Memory B cell (primary cell): ENCODE measurements at regions not wholly inside any gene's neighbourhood (a gene's known extent, or its start where the extent isn't known, plus 50 kb on each side); places are given as distances from the start of the nearest gene placed in this dataset.

Source experiments
- ATAC-seq: fragments of 150-1000 bp; cut with Tn5 transposase; 2 replicates; pipeline ENCODE4 v1.10.0; 2021; ENCODE audit warnings: low read depth, mild to moderate bottlenecking, moderate library complexity
- DNase-seq, 2 donors: peaks; one replicate each; pipeline ENCODE4 v3.0.0; 2022; ENCODE audit warnings: low spot score in 2 of 2
- H3K27ac Mint-ChIP-seq: one replicate; pipeline ENCODE4 v1.8.0; 2022; ENCODE audit warnings: mild to moderate bottlenecking, moderate library complexity, mixed read lengths
- H3K27me3 Mint-ChIP-seq: one replicate; pipeline ENCODE4 v1.8.0; 2022; ENCODE audit warnings: mixed read lengths
- H3K36me3 Mint-ChIP-seq: one replicate; pipeline ENCODE4 v1.8.0; 2022; ENCODE audit warnings: mild to moderate bottlenecking, mixed read lengths
- H3K4me1 Mint-ChIP-seq: one replicate; pipeline ENCODE4 v1.8.0; 2022; ENCODE audit warnings: mixed read lengths
- H3K4me3 Mint-ChIP-seq: one replicate; pipeline ENCODE4 v1.8.0; 2022; ENCODE audit warnings: mild to moderate bottlenecking, moderate library complexity, mixed read lengths
- H3K9me3 Mint-ChIP-seq: one replicate; pipeline ENCODE4 v1.8.0; 2022; ENCODE audit warnings: mixed read lengths

- Mint-ChIP-seq H3K9me3 (peaks cover 13% of the 10 kb centered on the region), H3K4me1 (peaks cover 15% of the 10 kb centered on the region), H3K4me3 (no peak overlapping the region), H3K27me3 (peaks cover 4% of the 10 kb centered on the region), H3K36me3 (peaks cover 8% of the 10 kb centered on the region), H3K27ac (no peak overlapping the region)
- ATAC-seq (no peak), DNase-seq (no peak)
Observed at GRCh38 chr9:105854783-105855724, 160.7 kb downstream of the TMEM38B start.

GRCh38 chr9:105855987-105856386 is 161.6 kb downstream of the TMEM38B start:
- H3K9me3 Mint-ChIP-seq = peaks cover 13% of the 10 kb centered on the region
- DNase-seq (no peak), ATAC-seq (no peak)
- peaks cover 4% of the 10 kb centered on the region for H3K27me3 Mint-ChIP-seq
- H3K4me3 Mint-ChIP-seq = no peak overlapping the region
- no peak overlapping the region for H3K27ac Mint-ChIP-seq
- peaks cover 8% of the 10 kb centered on the region for H3K36me3 Mint-ChIP-seq
- H3K4me1 Mint-ChIP-seq = peaks cover 15% of the 10 kb centered on the region

GRCh38 chr9:105858006-105858690 is 163.8 kb downstream of the TMEM38B start:
- Mint-ChIP-seq H3K27me3 (peaks cover 2% of the 10 kb centered on the region), H3K9me3 (peaks cover 12% of the 10 kb centered on the region), H3K36me3 (peaks cover 6% of the 10 kb centered on the region), H3K4me3 (no peak overlapping the region), H3K27ac (no peak overlapping the region), H3K4me1 (peaks cover 15% of the 10 kb centered on the region)
- peak; percentile 71 for ATAC-seq
- no peak for DNase-seq

- ATAC-seq (no peak), DNase-seq (no peak)
- Mint-ChIP-seq H3K36me3 (peaks cover 6% of the 10 kb centered on the region), H3K9me3 (peaks cover 13% of the 10 kb centered on the region), H3K27me3 (peaks cover 2% of the 10 kb centered on the region), H3K27ac (peak overlapping the region; percentile 89), H3K4me3 (peak overlapping the region; percentile 10), H3K4me1 (peaks cover 15% of the 10 kb centered on the region)
Observed at GRCh38 chr9:105858877-105859276, 164.5 kb downstream of the TMEM38B start.

- Mint-ChIP-seq H3K9me3 (peaks cover 13% of the 10 kb centered on the region), H3K27ac (peak overlapping the region; percentile 89), H3K4me3 (peak overlapping the region; percentile 18), H3K36me3 (peaks cover 6% of the 10 kb centered on the region), H3K27me3 (peaks cover 2% of the 10 kb centered on the region), H3K4me1 (peaks cover 15% of the 10 kb centered on the region)
- ATAC-seq = peak; percentile 64
- no peak for DNase-seq
Observed at GRCh38 chr9:105859428-105860091, 165.2 kb downstream of the TMEM38B start.

GRCh38 chr9:105860516-105860915 is 166.2 kb downstream of the TMEM38B start:
- H3K9me3 Mint-ChIP-seq = peaks cover 13% of the 10 kb centered on the region
- ATAC-seq (no peak), DNase-seq (no peak)
- H3K4me3 Mint-ChIP-seq = no peak overlapping the region
- H3K27me3 Mint-ChIP-seq = peaks cover 2% of the 10 kb centered on the region
- peaks cover 6% of the 10 kb centered on the region for H3K36me3 Mint-ChIP-seq
- peaks cover 15% of the 10 kb centered on the region for H3K4me1 Mint-ChIP-seq
- H3K27ac Mint-ChIP-seq = no peak overlapping the region

- Mint-ChIP-seq H3K9me3 (peaks cover 13% of the 10 kb centered on the region), H3K4me1 (peaks cover 15% of the 10 kb centered on the region), H3K27ac (no peak overlapping the region), H3K4me3 (no peak overlapping the region), H3K27me3 (peaks cover 2% of the 10 kb centered on the region), H3K36me3 (peaks cover 6% of the 10 kb centered on the region)
- ATAC-seq (no peak), DNase-seq (no peak)
Observed at GRCh38 chr9:105861972-105862371, 167.6 kb downstream of the TMEM38B start.

GRCh38 chr9:105864248-105864898 is 170.0 kb downstream of the TMEM38B start:
- Mint-ChIP-seq H3K4me3 (no peak overlapping the region), H3K27ac (no peak overlapping the region), H3K4me1 (peaks cover 5% of the 10 kb centered on the region), H3K9me3 (peaks cover 8% of the 10 kb centered on the region), H3K36me3 (peaks cover 2% of the 10 kb centered on the region), H3K27me3 (no peaks in the 10 kb centered on the region)
- DNase-seq = no peak
- no peak for ATAC-seq

GRCh38 chr9:105865285-105865684 is 170.9 kb downstream of the TMEM38B start:
- no peak for ATAC-seq
- no peak overlapping the region for H3K4me3 Mint-ChIP-seq
- peaks cover 4% of the 10 kb centered on the region for H3K9me3 Mint-ChIP-seq

GRCh38 chr9:105871540-105871939 is 177.2 kb downstream of the TMEM38B start:
- ATAC-seq = no peak
- no peak for DNase-seq
- Mint-ChIP-seq H3K4me1 (no peaks in the 10 kb centered on the region), H3K4me3 (no peak overlapping the region), H3K27me3 (peaks cover 6% of the 10 kb centered on the region), H3K27ac (no peak overlapping the region), H3K36me3 (no peaks in the 10 kb centered on the region), H3K9me3 (no peaks in the 10 kb centered on the region)

More at GRCh38 chr9:105865285-105865684, 170.9 kb downstream of the TMEM38B start:
- Mint-ChIP-seq H3K27me3 (no peaks in the 10 kb centered on the region), H3K27ac (no peak overlapping the region), H3K36me3 (no peaks in the 10 kb centered on the region), H3K4me1 (no peaks in the 10 kb centered on the region)
- DNase-seq = no peak

GRCh38 chr9:105873801-105874200 is 179.5 kb downstream of the TMEM38B start:
- ATAC-seq (no peak), DNase-seq (no peak)
- Mint-ChIP-seq H3K27me3 (peaks cover 6% of the 10 kb centered on the region), H3K4me3 (no peak overlapping the region), H3K27ac (no peak overlapping the region), H3K4me1 (peaks cover 3% of the 10 kb centered on the region), H3K9me3 (no peaks in the 10 kb centered on the region), H3K36me3 (no peaks in the 10 kb centered on the region)

GRCh38 chr9:105877721-105878120 is 183.4 kb downstream of the TMEM38B start:
- no peaks in the 10 kb centered on the region for H3K9me3 Mint-ChIP-seq
- H3K4me3 Mint-ChIP-seq = no peak overlapping the region
- peaks cover 5% of the 10 kb centered on the region for H3K27me3 Mint-ChIP-seq
- peaks cover 8% of the 10 kb centered on the region for H3K4me1 Mint-ChIP-seq
- ATAC-seq (peak; percentile 35), DNase-seq (no peak)
- no peaks in the 10 kb centered on the region for H3K36me3 Mint-ChIP-seq
- H3K27ac Mint-ChIP-seq = no peak overlapping the region

GRCh38 chr9:105879181-105879580 is 184.8 kb downstream of the TMEM38B start:
- Mint-ChIP-seq H3K27me3 (peaks cover 1% of the 10 kb centered on the region), H3K27ac (peak overlapping the region; percentile 39), H3K4me3 (no peak overlapping the region), H3K9me3 (no peaks in the 10 kb centered on the region), H3K4me1 (peaks cover 10% of the 10 kb centered on the region), H3K36me3 (no peaks in the 10 kb centered on the region)
- DNase-seq (no peak), ATAC-seq (no peak)
